MM.1S (cell line): ENCODE measurements at regions not wholly inside any gene's neighbourhood (a gene's known extent, or its start where the extent isn't known, plus 50 kb on each side); places are given as distances from the start of the nearest gene placed in this dataset.

ENCODE experiments used
- DNase-seq: peaks from one replicate; pipeline ENCODE4 v3.0.0-alpha.2; 2015
- H2AFZ ChIP-seq: fragments of 300-600 bp; sonication (generic); 2 replicates; pipeline ENCODE4 v1.6.0; 2016; ENCODE audit warnings: antibody characterized with exemption, low read length
- H3F3A ChIP-seq: fragments of 300-600 bp; sonication (generic); 2 replicates; pipeline ENCODE4 v1.6.1; 2016; ENCODE audit warnings: mild to moderate bottlenecking, antibody characterized with exemption, low read length, moderate library complexity, mixed read lengths; ENCODE audit not compliant: insufficient read depth
- H3K27ac ChIP-seq: fragments of 300-600 bp; sonication (generic); 2 replicates; pipeline ENCODE4 v1.5.1; 2016; ENCODE audit warnings: mild to moderate bottlenecking, low read length
- H3K27me3 ChIP-seq: fragments of 300-600 bp; sonication (generic); replicated peaks from 2 replicates; pipeline ENCODE4 v1.6.0; 2016; ENCODE audit warnings: low read length; ENCODE audit not compliant: insufficient read depth
- H3K36me3 ChIP-seq: fragments of 300-600 bp; sonication (generic); replicated peaks from 2 replicates; pipeline ENCODE4 v1.6.1; 2016; ENCODE audit warnings: mild to moderate bottlenecking, low read length, mixed read lengths; ENCODE audit not compliant: insufficient read depth
- H3K4me1 ChIP-seq: fragments of 300-600 bp; sonication (generic); 2 replicates; pipeline ENCODE4 v1.6.1; 2016; ENCODE audit warnings: low read length, mixed read lengths
- H3K4me2 ChIP-seq: fragments of 300-600 bp; sonication (generic); 2 replicates; pipeline ENCODE4 v1.6.0; 2016; ENCODE audit warnings: low read depth, low read length
- H3K4me3 ChIP-seq: fragments of 300-600 bp; sonication (generic); 2 replicates; pipeline ENCODE4 v1.5.1; 2016; ENCODE audit warnings: low read length, mixed read lengths
- H3K79me2 ChIP-seq: fragments of 300-600 bp; sonication (generic); 2 replicates; pipeline ENCODE4 v1.6.1; 2016; ENCODE audit warnings: mixed run types, low read length, mixed read lengths
- H3K9ac ChIP-seq: fragments of 300-600 bp; sonication (generic); 2 replicates; pipeline ENCODE4 v1.6.1; 2016; ENCODE audit warnings: low read length, mixed read lengths
- H3K9me2 ChIP-seq: fragments of 300-600 bp; sonication (generic); replicated peaks from 2 replicates; pipeline ENCODE4 v1.6.1; 2016; ENCODE audit warnings: mild to moderate bottlenecking, low read length, mixed read lengths; ENCODE audit not compliant: insufficient read depth
- H3K9me3 ChIP-seq: fragments of 300-600 bp; sonication (generic); replicated peaks from 2 replicates; pipeline ENCODE4 v1.6.1; 2016; ENCODE audit warnings: mild to moderate bottlenecking, low read length, mixed read lengths; ENCODE audit not compliant: insufficient read depth
- H4K20me1 ChIP-seq: fragments of 300-600 bp; sonication (generic); 2 replicates; pipeline ENCODE4 v1.6.1; 2016; ENCODE audit warnings: mild to moderate bottlenecking, low read length, moderate library complexity, mixed read lengths; ENCODE audit not compliant: insufficient read depth
- CTCF ChIP-seq: fragments of 300-600 bp; sonication (generic); IDR thresholded peaks from 2 replicates; pipeline ENCODE4 v1.5.1; 2016; ENCODE audit warnings: antibody characterized with exemption, low read length, mixed read lengths
- EZH2 ChIP-seq: fragments of 300-600 bp; sonication (generic); optimal IDR thresholded peaks from 2 replicates; pipeline ENCODE3; 2017; ENCODE audit warnings: low read depth, mild to moderate bottlenecking, antibody characterized with exemption, low read length, mixed read lengths
- EZH2phosphoT487 ChIP-seq: fragments of 300-600 bp; sonication (generic); IDR thresholded peaks from 2 replicates; pipeline ENCODE4 v1.6.1; 2018; ENCODE audit warnings: antibody characterized with exemption, low read length

GRCh38 chr3:187802928-187803259 lies 57.6 kb upstream of the BCL6 start:
- DNase-seq = no peak
- Histone ChIP-seq H3K36me3 (no peaks in the 10 kb centered on the region), H3K9ac (no peak overlapping the region), H3K27me3 (peaks cover 41% of the 10 kb centered on the region), H4K20me1 (no peaks in the 10 kb centered on the region), H3K9me2 (no peaks in the 10 kb centered on the region), H3K4me1 (0 out of 2 replicates have a peak, but pooled peaks cover 6% of the 10 kb centered on the region), H3K4me2 (no peak overlapping the region), H3K27ac (no peak overlapping the region), H3F3A (no peaks in the 10 kb centered on the region; the same call in 1 of the 2 replicates), H3K4me3 (no peak overlapping the region), H3K79me2 (no peaks in the 10 kb centered on the region), H3K9me3 (no peaks in the 10 kb centered on the region), H2AFZ (no peak overlapping the region)
- TF ChIP-seq CTCF = no peak
- no peak for TF ChIP-seq EZH2
- no peak for TF ChIP-seq EZH2phosphoT487

DNA sequence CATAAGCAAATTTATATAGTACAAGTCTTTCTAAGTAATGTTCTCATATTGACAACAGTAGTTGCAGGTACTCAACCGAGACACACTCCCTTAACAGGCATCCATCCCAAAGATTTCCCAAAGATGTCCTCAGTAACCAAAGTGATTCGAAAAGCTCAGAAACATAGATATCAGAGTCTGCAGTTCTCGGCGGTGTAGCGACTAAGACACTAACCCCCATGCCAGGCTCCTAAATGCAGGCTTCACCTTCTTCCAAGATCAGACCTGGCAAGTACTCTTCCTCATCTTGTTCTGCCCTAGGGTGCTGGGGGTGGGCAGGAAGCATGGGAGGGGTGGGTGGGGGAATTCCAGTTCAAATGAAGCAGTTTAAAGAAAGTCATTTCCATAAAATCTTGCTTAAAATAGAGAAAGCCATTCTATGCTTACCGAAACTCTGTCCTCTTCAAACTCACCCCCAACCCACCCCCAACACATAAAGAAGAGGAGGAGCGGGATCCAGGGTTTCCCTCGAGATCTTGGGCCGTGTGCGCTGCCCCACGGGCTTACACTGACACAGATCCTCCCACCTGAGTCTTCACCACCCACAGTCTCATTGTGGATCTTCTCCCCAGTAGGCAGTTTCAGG lies 59.0 kb upstream of the BCL6 start:
- Histone ChIP-seq H3K4me2 (no peak overlapping the region), H3K79me2 (no peaks in the 10 kb centered on the region), H3K27ac (no peak overlapping the region), H3K4me3 (no peak overlapping the region), H3K36me3 (no peaks in the 10 kb centered on the region), H3F3A (no peaks in the 10 kb centered on the region; the same call in 1 of the 2 replicates), H3K9ac (no peak overlapping the region), H3K9me3 (no peaks in the 10 kb centered on the region), H3K27me3 (peaks cover 28% of the 10 kb centered on the region), H2AFZ (no peak overlapping the region), H4K20me1 (no peaks in the 10 kb centered on the region), H3K4me1 (0 out of 2 replicates have a peak, but pooled peaks cover 4% of the 10 kb centered on the region), H3K9me2 (no peaks in the 10 kb centered on the region)
- DNase-seq = no peak
- TF ChIP-seq EZH2phosphoT487 (no peak), EZH2 (no peak), CTCF (no peak)

DNA sequence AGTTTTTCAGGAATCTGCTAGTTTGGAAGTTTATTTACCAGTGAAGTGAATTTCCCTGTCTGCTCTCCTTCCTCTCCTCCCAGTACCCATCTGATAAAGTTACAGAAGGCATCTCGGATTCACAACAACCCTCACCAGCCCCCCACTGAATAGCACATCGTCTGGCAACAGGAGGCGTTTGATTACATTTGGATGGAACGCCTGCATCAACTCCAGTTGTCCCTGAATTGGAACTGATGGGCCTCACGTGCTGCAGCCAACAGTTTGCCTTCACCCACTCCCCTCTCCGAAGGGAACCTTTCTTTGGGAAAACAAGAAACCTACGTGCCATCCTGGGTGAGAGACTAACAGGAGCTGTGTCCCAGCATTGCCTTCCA lies 59.5 kb upstream of the BCL6 start:
- no peaks in the 10 kb centered on the region for H4K20me1 ChIP-seq
- H3K9me3 ChIP-seq = no peaks in the 10 kb centered on the region
- H3K36me3 ChIP-seq = no peaks in the 10 kb centered on the region
- no peak overlapping the region for H3K27ac ChIP-seq
- TF ChIP-seq EZH2phosphoT487 (no peak), EZH2 (no peak), CTCF (no peak)
- DNase-seq = no peak
- peaks cover 24% of the 10 kb centered on the region for H3K27me3 ChIP-seq
- no peak overlapping the region for H3K4me2 ChIP-seq
- no peak overlapping the region for H3K4me3 ChIP-seq
- H3K4me1 ChIP-seq = no peaks in the 10 kb centered on the region
- no peaks in the 10 kb centered on the region for H3K9me2 ChIP-seq
- H3K79me2 ChIP-seq = no peaks in the 10 kb centered on the region
- H2AFZ ChIP-seq = no peak overlapping the region
- H3K9ac ChIP-seq = no peak overlapping the region
- H3F3A ChIP-seq = no peaks in the 10 kb centered on the region; the same call in 1 of the 2 replicates
